ENCODE measurements at regions not wholly inside any gene's neighbourhood (a gene's known extent, or its start where the extent isn't known, plus 50 kb on each side); places are given as distances from the start of the nearest gene placed in this dataset.

- TF ChIP-seq POLR2AphosphoS5 (IDR thresholded peaks at IDR 0.05; ENCODE audit: low read depth, low read length) (no peak), TAF1 (IDR thresholded peaks at IDR 0.05; ENCODE audit: borderline replicate concordance, insufficient read depth, low read length) (no peak), FOXP2 (optimal IDR thresholded peaks at IDR 0.05; ENCODE audit: borderline replicate concordance, extremely low read depth, extremely low read length, insufficient read depth) (no peak), SIN3A (IDR thresholded peaks at IDR 0.05; ENCODE audit: borderline replicate concordance, insufficient read depth, low read length) (no peak)
Observed at GRCh38 chr15:35616498-35617271, 70.7 kb upstream of the DPH6 start.
